H1 (cell line): ENCODE measurements at regions not wholly inside any gene's neighbourhood (a gene's known extent, or its start where the extent isn't known, plus 50 kb on each side); places are given as distances from the start of the nearest gene placed in this dataset.

Source experiments
- GTF2F1 ChIP-seq: IDR thresholded peaks from 2 replicates; pipeline ENCODE4 v1.6.1; 2012; ENCODE audit warnings: low read depth, low read length, improper control_type of control experiment, borderline replicate concordance
- HDAC6 ChIP-seq: IDR thresholded peaks from one replicate; pipeline ENCODE4 v1.7.1; 2012; ENCODE audit warnings: low read depth, mild to moderate bottlenecking, inconsistent platforms, low read length, moderate library complexity
- MAFK ChIP-seq: IDR thresholded peaks from 2 replicates; pipeline ENCODE4 v1.6.1; 2012; ENCODE audit warnings: low read depth, mild to moderate bottlenecking, improper control_type of control experiment, low read length
- NANOG ChIP-seq: IDR thresholded peaks from 2 replicates; pipeline ENCODE4 v1.6.1; 2011; ENCODE audit warnings: low read length, low read depth, mild to moderate bottlenecking, inconsistent platforms; ENCODE audit not compliant: insufficient read depth, poor library complexity, severe bottlenecking
- RAD21 ChIP-seq, 2 experiments: IDR thresholded peaks in 1 of 2; conservative IDR thresholded peaks in 1 of 2; 2 replicates each; pipeline ENCODE4 v1.6.1; 2011; ENCODE audit warnings: low read depth in 2 of 2, low read length in 2 of 2, improper control_type of control experiment in 1 of 2, inconsistent platforms in 1 of 2, mild to moderate bottlenecking in 1 of 2, moderate library complexity in 1 of 2
- RNF2 ChIP-seq: fragments of 200-900, 300-1000 bp; sonication (generic); IDR thresholded peaks from 2 replicates; pipeline ENCODE4 v1.7.1; 2016; ENCODE audit warnings: borderline replicate concordance, low read depth, mild to moderate bottlenecking, antibody characterized with exemption, low read length; ENCODE audit not compliant: poor library complexity, severe bottlenecking; ENCODE audit errors: missing control alignments
- TBP ChIP-seq: IDR thresholded peaks from 2 replicates; pipeline ENCODE4 v1.6.1; 2011; ENCODE audit warnings: low read depth, low read length, improper control_type of control experiment

GRCh38 chr1:235024711-235025421, 103.8 kb downstream of the TOMM20 start (continued):
- no peak for TF ChIP-seq GTF2F1
- no peak for TF ChIP-seq MAFK
- no peak for TF ChIP-seq RNF2
- no peak for TF ChIP-seq RAD21 (IDR thresholded peaks at IDR 0.05 in 1 of 2, conservative IDR thresholded peaks at IDR 0.05 in 1 of 2; ENCODE audit: low read depth in 2 of 2, low read length in 2 of 2)
- TF ChIP-seq TBP, result no peak
- no peak for TF ChIP-seq HDAC6
- no peak for TF ChIP-seq NANOG
